ENCODE measurements at regions not wholly inside any gene's neighbourhood (a gene's known extent, or its start where the extent isn't known, plus 50 kb on each side); places are given as distances from the start of the nearest gene placed in this dataset.

DNA sequence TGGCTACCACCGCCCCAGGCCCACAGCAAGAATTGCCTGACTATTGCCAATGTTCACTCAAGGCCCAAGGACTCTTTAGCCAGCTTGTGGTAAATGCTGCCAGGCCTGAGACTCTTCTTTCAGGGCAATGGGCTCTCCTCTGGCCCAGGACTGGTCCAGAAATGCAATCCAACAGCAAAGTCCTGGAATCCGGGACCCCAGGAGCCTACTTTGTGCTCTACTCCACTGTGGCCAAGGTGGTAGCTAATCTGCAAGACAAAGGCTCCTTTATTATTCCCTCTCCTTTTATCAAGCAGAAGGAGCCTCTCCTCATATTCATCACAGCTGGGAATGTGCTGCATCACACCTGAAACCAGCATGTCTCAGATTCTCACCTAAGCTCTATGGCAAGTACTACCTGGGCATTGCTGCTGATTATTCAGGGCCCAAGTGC is 107.6 kb upstream of the PRSS58 start:
- H3K36me3 ChIP-seq (ENCODE audit: control insufficient read depth in 1 of 2, insufficient read depth in 2 of 2, low read length in 2 of 2): no peaks in the 10 kb centered on the region
- no peak overlapping the region for H3K27ac ChIP-seq (ENCODE audit: low read depth, low read length)
- ATAC-seq (no peak), DNase-seq (ENCODE audit: low read depth, low spot score) (no peak)
- H3K9me3 ChIP-seq (ENCODE audit: control insufficient read depth in 1 of 2, insufficient read depth in 1 of 2, low read depth in 1 of 2, low read length in 2 of 2): no peaks in the 10 kb centered on the region
- CTCF ChIA-PET: interaction anchor here (1.7 kb wide), 1 partner anchor 10 kb away, joined by 5 read pairs; no protein-coding TSS in a partner anchor
- H3K9ac ChIP-seq (ENCODE audit: low read length): no peak overlapping the region
- H4K20me1 ChIP-seq (ENCODE audit: insufficient read depth): no peaks in the 10 kb centered on the region
- TF ChIP-seq ZNF274 (IDR thresholded peaks at IDR 0.05; ENCODE audit: low read depth, low read length) (no peak), RAD21 (IDR thresholded peaks at IDR 0.05; ENCODE audit: low read depth) (no peak), CEBPB (IDR thresholded peaks at IDR 0.05; ENCODE audit: low read depth) (no peak), POLR2AphosphoS5 (IDR thresholded peaks at IDR 0.05; ENCODE audit: low read depth, low read length) (no peak), CBX3 (IDR thresholded peaks at IDR 0.05; ENCODE audit: low read depth) (no peak), ZFX (IDR thresholded peaks at IDR 0.05) (no peak), SIN3A (IDR thresholded peaks at IDR 0.05; ENCODE audit: low read depth) (no peak), EZH2phosphoT487 (IDR thresholded peaks at IDR 0.05; ENCODE audit: borderline replicate concordance) (no peak)
- RAD21 ChIA-PET (ENCODE audit: low non-redundant PET in 1 of 2, low total read pairs in 2 of 2, uncharacterized antibody in 2 of 2, unreplicated experiment in 2 of 2): no interaction called here
- intact Hi-C loops (cut with micrococcal nuclease): no loop called here
- no TSS peak for BruUV-seq (replicated peaks)
- H2AFZ ChIP-seq (ENCODE audit: low read depth, low read length, poor library complexity, severe bottlenecking): no peak overlapping the region
- H3K4me1 ChIP-seq (ENCODE audit: control insufficient read depth in 1 of 2, insufficient read depth in 2 of 2, low read length in 2 of 2): no peaks in the 10 kb centered on the region
- no peaks in the 10 kb centered on the region for H3K79me2 ChIP-seq (ENCODE audit: insufficient read depth, low read length)
- no peak overlapping the region for H3K4me2 ChIP-seq (ENCODE audit: low read length)
- H3K4me3 ChIP-seq (replicated peaks in 1 of 2; ENCODE audit: low read depth in 1 of 2, low read length in 2 of 2): no peak overlapping the region
- POLR2A ChIA-PET: no interaction called here
- no peaks in the 10 kb centered on the region for H3K27me3 ChIP-seq (ENCODE audit: insufficient read depth, low read length)
- H3K9me2 ChIP-seq (ENCODE audit: insufficient read depth): no peaks in the 10 kb centered on the region

DNA sequence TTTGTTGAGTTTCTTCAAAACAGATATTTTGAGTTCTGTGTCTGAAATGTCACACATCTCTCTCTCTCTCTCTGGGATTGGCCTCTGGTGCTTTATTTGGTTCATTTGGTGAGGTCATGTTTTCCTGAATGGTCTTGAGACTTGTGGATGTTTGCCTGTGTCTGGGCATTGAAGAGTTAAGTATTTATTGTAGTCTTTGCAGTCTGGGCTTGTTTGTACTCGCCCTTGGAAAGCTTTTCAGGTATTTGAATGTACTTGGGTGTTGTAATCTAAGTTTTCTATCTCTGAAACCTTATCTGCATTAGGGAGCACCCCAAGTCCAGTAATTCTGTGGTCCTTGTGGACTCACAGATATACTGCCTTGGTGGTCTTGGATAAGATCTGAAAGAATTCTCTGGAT is 106.7 kb upstream of the PRSS58 start:
- no peaks in the 10 kb centered on the region for H3K36me3 ChIP-seq (ENCODE audit: control insufficient read depth in 1 of 2, insufficient read depth in 2 of 2, low read length in 2 of 2)
- BruUV-seq (replicated peaks): no TSS peak
- ChIA-PET POLR2A (no interaction called here), CTCF (interaction anchor here (1.7 kb wide), 1 partner anchor 11 kb away, joined by 5 read pairs; no protein-coding TSS in a partner anchor), RAD21 (ENCODE audit: low non-redundant PET in 1 of 2, low total read pairs in 2 of 2, uncharacterized antibody in 2 of 2, unreplicated experiment in 2 of 2) (no interaction called here)
- H3K79me2 ChIP-seq (ENCODE audit: insufficient read depth, low read length): no peaks in the 10 kb centered on the region
- H3K4me1 ChIP-seq (ENCODE audit: control insufficient read depth in 1 of 2, insufficient read depth in 2 of 2, low read length in 2 of 2): no peaks in the 10 kb centered on the region
- H3K27ac ChIP-seq (ENCODE audit: low read depth, low read length): no peak overlapping the region
- H3K9me3 ChIP-seq (ENCODE audit: control insufficient read depth in 1 of 2, insufficient read depth in 1 of 2, low read depth in 1 of 2, low read length in 2 of 2): no peaks in the 10 kb centered on the region
- no peaks in the 10 kb centered on the region for H4K20me1 ChIP-seq (ENCODE audit: insufficient read depth)
- intact Hi-C loops (cut with micrococcal nuclease): no loop called here
- H3K9ac ChIP-seq (ENCODE audit: low read length): no peak overlapping the region
- no peak overlapping the region for H3K4me2 ChIP-seq (ENCODE audit: low read length)
- DNase-seq (ENCODE audit: low read depth, low spot score) (no peak), ATAC-seq (no peak)
- H3K4me3 ChIP-seq (replicated peaks in 1 of 2; ENCODE audit: low read depth in 1 of 2, low read length in 2 of 2): no peak overlapping the region
- no peaks in the 10 kb centered on the region for H3K9me2 ChIP-seq (ENCODE audit: insufficient read depth)
- TF ChIP-seq RAD21 (IDR thresholded peaks at IDR 0.05; ENCODE audit: low read depth) (no peak), EZH2phosphoT487 (IDR thresholded peaks at IDR 0.05; ENCODE audit: borderline replicate concordance) (no peak), CBX3 (IDR thresholded peaks at IDR 0.05; ENCODE audit: low read depth) (no peak), JUND (IDR thresholded peaks at IDR 0.05) (no peak), FOSL1 (IDR thresholded peaks at IDR 0.05; ENCODE audit: low read depth) (no peak), TCF7L2 (IDR thresholded peaks at IDR 0.05; ENCODE audit: borderline replicate concordance, extremely low read depth, insufficient read depth, insufficient read length) (no peak), POLR2AphosphoS5 (IDR thresholded peaks at IDR 0.05; ENCODE audit: low read depth, low read length) (no peak), ZNF274 (IDR thresholded peaks at IDR 0.05; ENCODE audit: low read depth, low read length) (no peak)
- TF ChIP-seq, protein P1, sequence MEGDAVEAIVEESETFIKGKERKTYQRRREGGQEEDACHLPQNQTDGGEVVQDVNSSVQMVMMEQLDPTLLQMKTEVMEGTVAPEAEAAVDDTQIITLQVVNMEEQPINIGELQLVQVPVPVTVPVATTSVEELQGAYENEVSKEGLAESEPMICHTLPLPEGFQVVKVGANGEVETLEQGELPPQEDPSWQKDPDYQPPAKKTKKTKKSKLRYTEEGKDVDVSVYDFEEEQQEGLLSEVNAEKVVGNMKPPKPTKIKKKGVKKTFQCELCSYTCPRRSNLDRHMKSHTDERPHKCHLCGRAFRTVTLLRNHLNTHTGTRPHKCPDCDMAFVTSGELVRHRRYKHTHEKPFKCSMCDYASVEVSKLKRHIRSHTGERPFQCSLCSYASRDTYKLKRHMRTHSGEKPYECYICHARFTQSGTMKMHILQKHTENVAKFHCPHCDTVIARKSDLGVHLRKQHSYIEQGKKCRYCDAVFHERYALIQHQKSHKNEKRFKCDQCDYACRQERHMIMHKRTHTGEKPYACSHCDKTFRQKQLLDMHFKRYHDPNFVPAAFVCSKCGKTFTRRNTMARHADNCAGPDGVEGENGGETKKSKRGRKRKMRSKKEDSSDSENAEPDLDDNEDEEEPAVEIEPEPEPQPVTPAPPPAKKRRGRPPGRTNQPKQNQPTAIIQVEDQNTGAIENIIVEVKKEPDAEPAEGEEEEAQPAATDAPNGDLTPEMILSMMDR (IDR thresholded peaks at IDR 0.05 in 2 of 3, conservative IDR thresholded peaks at IDR 0.05 in 1 of 3; ENCODE audit: borderline replicate concordance in 1 of 3, insufficient read depth in 1 of 3, low read depth in 2 of 3, low read length in 2 of 3): no peak
- TF ChIP-seq, protein P2, sequence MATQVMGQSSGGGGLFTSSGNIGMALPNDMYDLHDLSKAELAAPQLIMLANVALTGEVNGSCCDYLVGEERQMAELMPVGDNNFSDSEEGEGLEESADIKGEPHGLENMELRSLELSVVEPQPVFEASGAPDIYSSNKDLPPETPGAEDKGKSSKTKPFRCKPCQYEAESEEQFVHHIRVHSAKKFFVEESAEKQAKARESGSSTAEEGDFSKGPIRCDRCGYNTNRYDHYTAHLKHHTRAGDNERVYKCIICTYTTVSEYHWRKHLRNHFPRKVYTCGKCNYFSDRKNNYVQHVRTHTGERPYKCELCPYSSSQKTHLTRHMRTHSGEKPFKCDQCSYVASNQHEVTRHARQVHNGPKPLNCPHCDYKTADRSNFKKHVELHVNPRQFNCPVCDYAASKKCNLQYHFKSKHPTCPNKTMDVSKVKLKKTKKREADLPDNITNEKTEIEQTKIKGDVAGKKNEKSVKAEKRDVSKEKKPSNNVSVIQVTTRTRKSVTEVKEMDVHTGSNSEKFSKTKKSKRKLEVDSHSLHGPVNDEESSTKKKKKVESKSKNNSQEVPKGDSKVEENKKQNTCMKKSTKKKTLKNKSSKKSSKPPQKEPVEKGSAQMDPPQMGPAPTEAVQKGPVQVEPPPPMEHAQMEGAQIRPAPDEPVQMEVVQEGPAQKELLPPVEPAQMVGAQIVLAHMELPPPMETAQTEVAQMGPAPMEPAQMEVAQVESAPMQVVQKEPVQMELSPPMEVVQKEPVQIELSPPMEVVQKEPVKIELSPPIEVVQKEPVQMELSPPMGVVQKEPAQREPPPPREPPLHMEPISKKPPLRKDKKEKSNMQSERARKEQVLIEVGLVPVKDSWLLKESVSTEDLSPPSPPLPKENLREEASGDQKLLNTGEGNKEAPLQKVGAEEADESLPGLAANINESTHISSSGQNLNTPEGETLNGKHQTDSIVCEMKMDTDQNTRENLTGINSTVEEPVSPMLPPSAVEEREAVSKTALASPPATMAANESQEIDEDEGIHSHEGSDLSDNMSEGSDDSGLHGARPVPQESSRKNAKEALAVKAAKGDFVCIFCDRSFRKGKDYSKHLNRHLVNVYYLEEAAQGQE (IDR thresholded peaks at IDR 0.05; ENCODE audit: low read depth): no peak
- no peaks in the 10 kb centered on the region for H3K27me3 ChIP-seq (ENCODE audit: insufficient read depth, low read length)
- H2AFZ ChIP-seq (ENCODE audit: low read depth, low read length, poor library complexity, severe bottlenecking): no peak overlapping the region

Data from HCT116 (cell line).